Right cardiac atrium (tissue), 5 donors: ENCODE measurements at regions not wholly inside any gene's neighbourhood (a gene's known extent, or its start where the extent isn't known, plus 50 kb on each side); places are given as distances from the start of the nearest gene placed in this dataset.
A peak's percentile ranks its signal among the peaks of the same experiment; 100 is the strongest.

ENCODE experiments used
- ATAC-seq, 2 donors: fragments of 200-7000 bp; cut with Tn5 transposase; one replicate each; pipeline versions ENCODE4 v1.8.0 to v1.9.1; 2020; ENCODE audit warnings: moderate library complexity in 2 of 2, mild to moderate bottlenecking in 1 of 2
- DNase-seq, 3 donors: peaks; one replicate each; pipeline ENCODE4 v3.0.0-alpha.2; 2020
- H3K27ac ChIP-seq: one replicate; pipeline ENCODE4 v1.5.1; 2013; ENCODE audit warnings: mild to moderate bottlenecking, low read length, control low read depth, moderate library complexity
- H3K27me3 ChIP-seq: one replicate; pipeline ENCODE4 v1.6.1; 2013; ENCODE audit not compliant: control insufficient read depth, insufficient read depth
- H3K4me1 ChIP-seq: one replicate; pipeline ENCODE4 v1.6.1; 2013; ENCODE audit warnings: low read length; ENCODE audit not compliant: control insufficient read depth, insufficient read depth
- H3K4me3 ChIP-seq: one replicate; pipeline ENCODE4 v1.5.1; 2013; ENCODE audit warnings: low read length, control low read depth
- H3K9me3 ChIP-seq: one replicate; pipeline ENCODE4 v1.6.1; 2013; ENCODE audit warnings: low read length; ENCODE audit not compliant: control insufficient read depth
- WGBS: extraction: QIAGEN DNeasy Blood & Tissue Kit; methylation state at CpG from one replicate; pipeline ENCODE4 v1.1.7; 2013; 5-methylcytosine and 5-hydroxymethylcytosine counted together
- intact Hi-C, 4 donors: fragments of 100-400 bp; cut with DNase I; formaldehyde crosslinking; loops; one replicate each; pipeline versions ENCODE4 v1.11.0 to v1.14.0; 2022 to 2023
- donor health status: healthy with polysubstance abuse.
- donor health status: DM: no; HTN: yes; CAD: no.
- donor health status: DM: no; HTN: no; CAD: no.
- donor health status: DM: no; HTN: yes; CAD: no; lungs with severe emphysema.
- donor health status: DM: yes; HTN: yes; CAD: no.

DNA sequence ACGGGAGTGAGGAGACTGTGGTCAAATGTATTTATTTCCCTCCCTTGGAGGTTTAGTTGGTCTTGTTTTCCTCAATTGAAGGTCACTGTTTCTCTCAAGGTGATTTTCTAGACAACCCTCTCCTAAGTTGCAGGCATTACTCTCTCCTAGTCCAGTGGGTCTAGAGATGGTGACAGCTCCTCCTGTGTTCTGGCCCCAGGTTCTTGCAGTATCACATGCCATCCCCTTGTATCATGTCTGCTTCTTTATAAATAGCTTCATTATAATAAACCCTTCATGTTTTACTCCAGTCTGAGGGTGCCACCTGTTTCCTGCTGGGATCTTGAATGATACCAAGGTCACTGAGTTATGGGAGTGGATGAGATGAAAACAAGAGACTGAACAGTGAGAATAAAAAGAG, 208.0 kb upstream of the KCNN2 start:
- Histone ChIP-seq H3K4me1 (no peaks in the 10 kb centered on the region), H3K9me3 (no peaks in the 10 kb centered on the region), H3K4me3 (no peak overlapping the region), H3K27me3 (no peaks in the 10 kb centered on the region), H3K27ac (no peak overlapping the region)
- intact Hi-C loops = no loop called here
- 79% methylated on average over 1 of the region's 1 CpG for WGBS
- ATAC-seq = no peak
- no peak for DNase-seq

DNA sequence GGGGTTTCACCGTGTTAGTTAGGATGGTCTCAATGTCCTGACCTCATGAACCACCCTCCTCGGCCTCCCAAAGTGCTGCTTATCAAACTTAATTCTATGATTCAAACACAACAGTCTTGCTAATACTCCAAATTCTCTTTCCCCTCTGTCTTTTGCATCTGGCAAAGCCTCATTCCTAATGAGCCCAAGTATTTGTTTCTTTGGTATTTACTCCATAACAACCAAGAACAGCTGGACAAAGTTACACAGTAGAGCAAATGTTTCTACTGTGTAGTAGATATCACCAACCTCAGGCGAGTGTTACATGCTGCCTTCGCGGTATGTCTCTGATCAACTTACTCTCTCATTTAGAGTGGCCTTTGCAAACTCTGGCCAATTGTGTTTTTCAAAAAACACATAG, 195.8 kb upstream of the KCNN2 start:
- DNase-seq (no peak), ATAC-seq (no peak)
- Histone ChIP-seq H3K9me3 (no peaks in the 10 kb centered on the region), H3K4me1 (no peaks in the 10 kb centered on the region), H3K4me3 (no peak overlapping the region), H3K27ac (no peak overlapping the region), H3K27me3 (no peaks in the 10 kb centered on the region)
- intact Hi-C loops = no loop called here
- 79% methylated on average over 5 of the region's 5 CpGs for WGBS

DNA sequence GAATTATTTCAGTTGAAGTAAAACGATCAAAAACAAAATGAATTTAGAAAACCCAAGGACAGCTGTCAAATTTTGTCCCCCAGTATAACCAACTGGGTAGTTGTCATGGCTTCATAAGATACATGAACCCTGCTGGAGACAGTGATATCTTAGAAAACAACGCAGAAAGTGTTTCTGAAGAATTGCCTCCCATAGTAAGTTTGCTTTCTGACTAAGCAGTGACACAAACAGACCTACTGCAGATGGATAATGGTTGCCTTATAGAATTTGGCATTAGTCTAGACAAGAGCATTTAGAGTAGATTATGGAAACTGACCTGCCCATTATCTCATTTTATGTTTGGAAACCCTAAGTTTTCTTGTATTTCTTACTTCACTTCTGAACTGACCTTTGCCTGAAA, 187.7 kb upstream of the KCNN2 start:
- 84% methylated on average over 2 of the region's 2 CpGs for WGBS
- H3K4me3 ChIP-seq = no peak overlapping the region
- ATAC-seq (no peak), DNase-seq (no peak)
- no peaks in the 10 kb centered on the region for H3K4me1 ChIP-seq
- H3K9me3 ChIP-seq = no peaks in the 10 kb centered on the region
- intact Hi-C loops = no loop called here
- no peak overlapping the region for H3K27ac ChIP-seq
- no peaks in the 10 kb centered on the region for H3K27me3 ChIP-seq

DNA sequence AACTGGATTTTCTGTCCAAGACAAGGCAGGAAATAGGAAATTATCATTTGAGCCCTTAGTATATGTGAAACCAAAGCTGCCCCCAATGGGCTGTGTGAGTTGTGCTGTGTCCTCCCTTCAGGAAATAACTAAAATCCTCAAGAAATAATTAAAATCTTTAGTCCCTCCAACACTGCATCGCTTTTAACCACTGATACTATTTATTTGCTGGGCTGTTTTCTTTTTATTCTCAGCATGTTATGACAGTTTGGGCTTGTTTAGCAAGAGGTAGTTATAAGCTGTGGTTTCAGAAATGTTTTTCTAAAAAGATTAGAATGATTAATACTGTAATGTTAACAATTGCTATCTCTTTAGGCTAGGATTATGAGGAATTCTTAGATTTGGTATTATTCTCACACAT, 187.0 kb upstream of the KCNN2 start:
- no peak overlapping the region for H3K27ac ChIP-seq
- no peak overlapping the region for H3K4me3 ChIP-seq
- intact Hi-C loops = no loop called here
- WGBS = 54% methylated on average over 1 of the region's 1 CpG
- no peaks in the 10 kb centered on the region for H3K4me1 ChIP-seq
- ATAC-seq (no peak), DNase-seq (no peak)
- H3K27me3 ChIP-seq = no peaks in the 10 kb centered on the region
- H3K9me3 ChIP-seq = no peaks in the 10 kb centered on the region

DNA sequence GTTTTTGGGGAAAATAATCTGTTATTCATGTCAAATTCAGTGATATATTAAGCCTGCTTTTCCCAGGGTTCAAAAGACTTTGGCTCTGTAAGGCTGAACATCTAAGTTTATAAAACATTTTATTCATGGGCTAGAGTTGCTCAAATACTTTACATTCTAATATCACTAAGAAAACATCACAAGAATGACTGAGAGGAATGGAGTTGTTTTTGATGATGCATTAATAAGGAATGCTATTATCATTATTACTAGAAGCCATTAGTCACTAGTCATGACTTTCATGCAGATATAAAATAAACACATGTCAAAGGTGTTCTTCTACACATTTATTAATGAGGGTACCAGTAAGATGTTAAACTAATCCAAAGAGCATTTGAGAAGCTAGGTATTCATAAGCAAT, 185.5 kb upstream of the KCNN2 start:
- intact Hi-C loops = no loop called here
- H3K4me1 ChIP-seq = no peaks in the 10 kb centered on the region
- no peaks in the 10 kb centered on the region for H3K27me3 ChIP-seq
- H3K27ac ChIP-seq = no peak overlapping the region
- DNase-seq = no peak
- no peak overlapping the region for H3K4me3 ChIP-seq
- no peak for ATAC-seq
- no peaks in the 10 kb centered on the region for H3K9me3 ChIP-seq

DNA sequence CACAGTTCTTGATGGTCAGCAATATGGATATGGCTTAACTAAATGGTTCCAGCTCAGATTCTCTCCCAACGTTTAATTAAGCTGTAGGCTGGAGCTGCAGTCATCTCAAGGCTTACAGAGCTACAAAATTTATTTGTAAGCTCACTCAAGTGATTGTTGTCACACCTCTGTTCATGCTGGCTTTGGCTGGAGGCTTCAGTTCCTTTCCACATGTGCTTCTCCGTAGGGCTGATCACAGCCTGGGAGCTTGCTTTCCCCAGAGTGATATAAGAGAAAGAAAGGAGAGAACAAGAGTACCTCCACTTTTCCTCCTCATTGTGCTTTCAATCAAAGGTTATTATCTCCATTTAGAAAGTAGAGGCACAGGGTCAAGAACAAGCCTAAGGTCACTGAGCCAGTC, 182.7 kb upstream of the KCNN2 start:
- no peaks in the 10 kb centered on the region for H3K4me1 ChIP-seq
- intact Hi-C loops = no loop called here
- no peaks in the 10 kb centered on the region for H3K27me3 ChIP-seq
- DNase-seq (no peak), ATAC-seq (peak; percentile 29 to 54)
- H3K27ac ChIP-seq = peak overlapping the region; percentile 45
- no peak overlapping the region for H3K4me3 ChIP-seq
- no peaks in the 10 kb centered on the region for H3K9me3 ChIP-seq
- WGBS = 42% methylated on average over 2 of the region's 2 CpGs

DNA sequence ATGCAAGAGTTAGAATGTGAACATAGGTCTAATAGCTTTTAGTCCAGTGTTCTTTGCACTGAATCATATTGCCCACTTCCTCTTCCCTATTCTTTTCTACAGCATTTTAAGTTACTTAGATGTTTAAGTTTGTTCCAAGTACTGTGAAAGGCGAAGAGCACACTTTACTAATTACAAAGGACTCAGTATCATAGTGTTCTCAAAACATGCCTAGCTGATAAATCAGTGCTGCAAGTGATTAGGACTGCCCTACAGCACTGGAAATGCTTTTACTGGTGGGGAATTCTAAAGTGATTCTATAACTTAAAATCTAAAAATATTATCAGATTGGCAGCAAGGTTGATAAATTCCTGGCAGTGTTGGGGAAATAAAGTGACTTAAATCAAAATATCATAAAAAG, 177.9 kb upstream of the KCNN2 start:
- intact Hi-C loops = no loop called here
- Histone ChIP-seq H3K9me3 (no peaks in the 10 kb centered on the region), H3K4me1 (no peaks in the 10 kb centered on the region), H3K27ac (no peak overlapping the region), H3K4me3 (no peak overlapping the region), H3K27me3 (no peaks in the 10 kb centered on the region)
- DNase-seq = no peak
- ATAC-seq = peak; percentile 51 to 54
- WGBS = 28% methylated on average over 1 of the region's 1 CpG

DNA sequence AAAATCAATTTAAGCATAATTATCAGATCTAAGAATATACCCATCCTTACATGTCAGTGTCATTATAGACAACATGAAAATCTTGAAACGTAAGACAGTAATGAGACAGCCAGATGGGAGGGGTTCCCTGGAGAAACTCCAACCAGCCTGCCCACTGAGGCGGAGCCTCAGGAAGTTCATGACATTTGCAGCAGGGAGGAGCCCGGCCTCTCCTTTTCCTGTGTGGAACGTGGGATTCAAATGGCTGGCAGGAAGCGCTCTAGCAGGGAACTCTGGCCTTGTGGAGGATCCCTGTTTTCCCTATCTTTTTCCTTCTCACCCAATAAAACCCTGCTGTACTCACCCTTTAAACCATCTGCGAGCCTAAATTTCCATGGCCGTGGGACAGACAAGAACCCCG, 176.6 kb upstream of the KCNN2 start:
- peak; percentile 57 to 61 (median 58) for DNase-seq
- no peaks in the 10 kb centered on the region for H3K9me3 ChIP-seq
- H3K27ac ChIP-seq = no peak overlapping the region
- ATAC-seq = peak; percentile 52 to 97
- no peak overlapping the region for H3K4me3 ChIP-seq
- intact Hi-C loops = no loop called here
- no peaks in the 10 kb centered on the region for H3K27me3 ChIP-seq
- H3K4me1 ChIP-seq = no peaks in the 10 kb centered on the region
- 41% methylated on average over 8 of the region's 8 CpGs for WGBS

DNA sequence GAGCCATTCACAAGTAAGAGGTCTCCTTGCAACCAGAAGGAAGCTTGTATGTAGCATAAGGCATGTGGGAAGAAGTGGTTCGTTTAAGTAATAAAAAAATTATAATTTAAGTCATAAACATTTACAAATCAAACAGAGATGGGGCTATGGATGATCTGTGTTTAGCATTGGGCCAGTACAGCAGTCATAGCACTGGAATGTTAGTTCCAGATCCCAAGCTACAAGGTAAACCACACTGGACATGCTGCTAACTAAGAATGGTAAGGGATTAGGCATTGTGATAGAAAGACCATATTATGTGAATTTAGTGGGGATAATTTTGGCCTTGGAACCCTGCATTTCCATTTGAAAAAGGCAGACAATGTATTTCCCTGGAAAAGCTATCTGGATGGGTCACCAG, 170.4 kb upstream of the KCNN2 start:
- no peak for ATAC-seq

DNA sequence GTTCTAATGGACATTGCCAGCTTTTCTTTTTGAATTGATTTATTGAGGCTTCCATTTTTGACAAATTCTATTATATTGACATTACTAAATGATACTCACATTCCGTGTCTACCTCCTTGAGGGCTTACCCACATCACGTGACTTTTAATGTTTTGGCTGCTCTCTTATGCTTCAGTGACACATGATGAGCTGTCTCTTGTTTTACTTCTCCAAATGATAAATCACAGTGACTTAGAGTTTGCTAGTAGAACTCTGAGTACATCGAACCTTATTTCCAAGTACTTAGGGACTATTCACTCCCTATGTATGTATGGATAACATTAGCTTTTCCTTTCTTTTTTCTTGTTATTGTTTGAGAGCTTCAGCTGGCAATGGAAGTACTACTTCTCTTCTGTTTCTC, 169.8 kb upstream of the KCNN2 start:
- Histone ChIP-seq H3K27ac (no peak overlapping the region), H3K27me3 (no peaks in the 10 kb centered on the region), H3K4me3 (no peak overlapping the region), H3K9me3 (no peaks in the 10 kb centered on the region), H3K4me1 (no peaks in the 10 kb centered on the region)
- WGBS = 68% methylated on average over 3 of the region's 3 CpGs
- intact Hi-C loops = no loop called here
- no peak for ATAC-seq
- DNase-seq = no peak

More for the DNA sequence above, 170.4 kb upstream of the KCNN2 start:
- Histone ChIP-seq H3K27ac (no peak overlapping the region), H3K4me1 (no peaks in the 10 kb centered on the region), H3K4me3 (no peak overlapping the region), H3K27me3 (no peaks in the 10 kb centered on the region), H3K9me3 (no peaks in the 10 kb centered on the region)
- intact Hi-C loops = no loop called here
- DNase-seq = no peak
- WGBS = 50% methylated on average over 1 of the region's 1 CpG

DNA sequence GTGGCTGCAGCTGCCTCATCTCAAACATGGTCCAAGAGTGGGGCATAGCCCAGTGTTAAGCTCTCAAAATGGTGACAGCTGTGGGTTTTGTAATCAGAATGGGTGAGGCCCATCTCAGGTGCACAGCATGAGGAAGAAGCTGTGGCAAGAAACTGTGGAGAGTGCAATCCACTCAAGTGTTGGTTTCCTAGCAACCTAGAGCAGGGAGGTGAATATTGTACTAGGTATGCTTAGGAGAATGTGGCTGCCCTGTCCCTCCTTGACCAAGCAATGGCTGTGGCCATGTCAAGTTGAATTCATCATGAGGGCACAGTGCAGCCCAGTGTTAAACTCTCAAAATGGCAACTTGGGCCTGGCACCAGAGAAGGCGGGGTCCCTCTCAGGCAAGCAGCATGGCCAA, 160.5 kb upstream of the KCNN2 start:
- H3K27me3 ChIP-seq = no peaks in the 10 kb centered on the region
- no peaks in the 10 kb centered on the region for H3K9me3 ChIP-seq
- WGBS = 0% methylated on average over 1 of the region's 1 CpG
- no peak overlapping the region for H3K27ac ChIP-seq
- DNase-seq (no peak), ATAC-seq (no peak)
- H3K4me3 ChIP-seq = no peak overlapping the region
- intact Hi-C loops = no loop called here
- H3K4me1 ChIP-seq = no peaks in the 10 kb centered on the region

DNA sequence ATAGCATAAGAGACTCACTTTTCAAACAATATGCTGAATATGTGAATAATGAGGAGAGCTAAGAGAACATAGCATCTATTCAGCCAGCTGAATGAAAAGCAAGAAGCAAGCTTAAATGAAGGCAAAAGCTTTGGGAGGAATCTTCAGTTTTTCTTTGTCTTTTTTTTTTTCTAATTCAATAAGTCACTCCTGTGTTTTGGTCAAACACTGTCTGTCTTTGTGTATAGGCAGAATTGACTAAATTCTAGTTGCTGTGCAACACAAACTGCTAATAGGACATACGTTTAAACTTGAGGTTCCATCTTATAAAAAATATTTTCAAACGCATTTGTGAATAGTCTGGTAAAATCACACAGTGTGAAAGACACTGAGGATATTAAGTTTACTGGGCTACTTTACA, 156.9 kb upstream of the KCNN2 start:
- Histone ChIP-seq H3K9me3 (no peaks in the 10 kb centered on the region), H3K27me3 (no peaks in the 10 kb centered on the region), H3K4me1 (no peaks in the 10 kb centered on the region), H3K4me3 (no peak overlapping the region), H3K27ac (no peak overlapping the region)
- WGBS = 78% methylated on average over 2 of the region's 2 CpGs
- DNase-seq (no peak), ATAC-seq (no peak)
- intact Hi-C loops = no loop called here
